ENCODE measurements at regions not wholly inside any gene's neighbourhood (a gene's known extent, or its start where the extent isn't known, plus 50 kb on each side); places are given as distances from the start of the nearest gene placed in this dataset.

GRCh38 chr18:77895250-77895649, 645.6 kb downstream of the GALR1 start:
- DNase-seq (ENCODE audit: low read depth, low spot score) = no peak
- H3K27me3 ChIP-seq (ENCODE audit: control insufficient read depth, extremely low read depth, insufficient read depth, low read length) = no peaks in the 10 kb centered on the region

GRCh38 chr18:77896586-77897252, 647.1 kb downstream of the GALR1 start:
- Histone ChIP-seq H3K4me2 (ENCODE audit: control insufficient read depth, extremely low read depth, insufficient read depth, low read depth, low read length) (no peak overlapping the region), H4K20me1 (ENCODE audit: control insufficient read depth, extremely low read depth, insufficient read depth, low read length) (no peaks in the 10 kb centered on the region), H3K9me1 (ENCODE audit: control insufficient read depth, extremely low read depth, insufficient read depth, low read length) (no peaks in the 10 kb centered on the region), H3K27me3 (ENCODE audit: control insufficient read depth, extremely low read depth, insufficient read depth, low read length) (no peaks in the 10 kb centered on the region), H3K4me1 (ENCODE audit: control insufficient read depth, extremely low read depth, insufficient read depth, low read length) (no peaks in the 10 kb centered on the region), H2AFZ (ENCODE audit: control insufficient read depth, low read length) (no peak overlapping the region), H3K4me3 (ENCODE audit: control insufficient read depth in 2 of 3, extremely low read depth in 1 of 3, insufficient read depth in 2 of 3, low read depth in 1 of 3, low read length in 3 of 3) (no peak overlapping the region), H3K36me3 (ENCODE audit: control insufficient read depth in 2 of 2, extremely low read depth in 1 of 2, insufficient read depth in 2 of 2, low read length in 2 of 2) (no peaks in the 10 kb centered on the region), H3K9me3 (ENCODE audit: control insufficient read depth, low read depth, low read length) (peaks cover 2% of the 10 kb centered on the region), H3K27ac (ENCODE audit: control insufficient read depth, insufficient read depth, low read length) (no peak overlapping the region), H3K9ac (ENCODE audit: control insufficient read depth, extremely low read depth, insufficient read depth, low read length) (no peak overlapping the region), H3K79me2 (ENCODE audit: control insufficient read depth, insufficient read depth, low read length) (no peaks in the 10 kb centered on the region)
- DNase-seq (ENCODE audit: low read depth, low spot score) (no peak), FAIRE-seq (no peak)
- dilution Hi-C loops (cut with MboI; ENCODE audit: extremely low pct_ligation_motif_present, low sequenced_read_pairs) = no loop called here
- TF ChIP-seq EZH2 (IDR thresholded peaks at IDR 0.05; ENCODE audit: low read length) = no peak
- no peak for TF ChIP-seq CTCF (optimal IDR thresholded peaks at IDR 0.05 in 1 of 3, IDR thresholded peaks at IDR 0.05 in 1 of 3, conservative IDR thresholded peaks at IDR 0.05 in 1 of 3; ENCODE audit: extremely low read depth in 1 of 3, insufficient read depth in 2 of 3, low read length in 3 of 3)

More at GRCh38 chr18:77895250-77895649, 645.6 kb downstream of the GALR1 start:
- Histone ChIP-seq H3K4me1 (ENCODE audit: control insufficient read depth, extremely low read depth, insufficient read depth, low read length) (no peaks in the 10 kb centered on the region), H4K20me1 (ENCODE audit: control insufficient read depth, extremely low read depth, insufficient read depth, low read length) (no peaks in the 10 kb centered on the region), H3K4me3 (ENCODE audit: control insufficient read depth in 2 of 3, extremely low read depth in 1 of 3, insufficient read depth in 2 of 3, low read depth in 1 of 3, low read length in 3 of 3) (no peak overlapping the region), H3K27ac (ENCODE audit: control insufficient read depth, insufficient read depth, low read length) (no peak overlapping the region), H3K9me1 (ENCODE audit: control insufficient read depth, extremely low read depth, insufficient read depth, low read length) (no peaks in the 10 kb centered on the region), H3K9me3 (ENCODE audit: control insufficient read depth, low read depth, low read length) (peaks cover 2% of the 10 kb centered on the region), H2AFZ (ENCODE audit: control insufficient read depth, low read length) (no peak overlapping the region), H3K79me2 (ENCODE audit: control insufficient read depth, insufficient read depth, low read length) (no peaks in the 10 kb centered on the region), H3K4me2 (ENCODE audit: control insufficient read depth, extremely low read depth, insufficient read depth, low read depth, low read length) (no peak overlapping the region), H3K36me3 (ENCODE audit: control insufficient read depth in 2 of 2, extremely low read depth in 1 of 2, insufficient read depth in 2 of 2, low read length in 2 of 2) (no peaks in the 10 kb centered on the region), H3K9ac (ENCODE audit: control insufficient read depth, extremely low read depth, insufficient read depth, low read length) (no peak overlapping the region)
- no peak for TF ChIP-seq EZH2 (IDR thresholded peaks at IDR 0.05; ENCODE audit: low read length)
- no peak for TF ChIP-seq CTCF (optimal IDR thresholded peaks at IDR 0.05 in 1 of 3, IDR thresholded peaks at IDR 0.05 in 1 of 3, conservative IDR thresholded peaks at IDR 0.05 in 1 of 3; ENCODE audit: extremely low read depth in 1 of 3, insufficient read depth in 2 of 3, low read length in 3 of 3)
- FAIRE-seq = no peak
- dilution Hi-C loops (cut with MboI; ENCODE audit: extremely low pct_ligation_motif_present, low sequenced_read_pairs) = no loop called here

Measured in keratinocyte (primary cell).